IMR-90 (cell line): ENCODE measurements at regions not wholly inside any gene's neighbourhood (a gene's known extent, or its start where the extent isn't known, plus 50 kb on each side); places are given as distances from the start of the nearest gene placed in this dataset.
A peak's percentile ranks its signal among the peaks of the same experiment; 100 is the strongest.

Source experiments
- ATAC-seq: fragments of 200-7000 bp; cut with Tn5 transposase; 2 replicates; pipeline ENCODE4 v1.9.1; 2020; ENCODE audit warnings: low read depth, mild to moderate bottlenecking, moderate library complexity
- BruUV-seq: library from RNA; stranded (reverse); fragments of 400-500 nt; replicated peaks from 2 replicates; lab custom pipeline; 2021; lab: Mats Ljungman, UMichigan
- CTCF ChIA-PET: fragments of 300-600 bp; formaldehyde crosslinking; extraction: SDS; loops from one replicate; lab custom pipeline; 2021; ENCODE audit warnings: antibody characterized with exemption; lab: Yijun Ruan, JAX
- POLR2A ChIA-PET: fragments of 300-600 bp; sonication (Branson Sonifier 250); formaldehyde crosslinking; loops from one replicate; lab custom pipeline; 2022; ENCODE audit warnings: antibody characterized with exemption; ENCODE audit not compliant: unreplicated experiment; lab: Charles Lee
- DNase-seq: peaks from one replicate; pipeline ENCODE4 v3.0.0; 2013
- H2AFZ ChIP-seq: replicated peaks from 2 replicates; pipeline ENCODE3; 2013; ENCODE audit warnings: low read length, mild to moderate bottlenecking; ENCODE audit not compliant: poor library complexity
- H2AK5ac ChIP-seq: 2 replicates; pipeline ENCODE4 v1.6.1; 2013; ENCODE audit warnings: low read depth, low read length, inconsistent platforms
- H2AK9ac ChIP-seq: replicated peaks from 2 replicates; pipeline ENCODE3; 2013; ENCODE audit warnings: mild to moderate bottlenecking, low read depth, low read length, moderate library complexity; ENCODE audit not compliant: poor library complexity
- H2BK120ac ChIP-seq: 2 replicates; pipeline ENCODE4 v1.6.1; 2013; ENCODE audit warnings: low read depth, low read length, inconsistent platforms
- H2BK15ac ChIP-seq: 3 replicates; pipeline ENCODE4 v1.6.1; 2013; ENCODE audit warnings: low read depth, low read length, inconsistent platforms
- H2BK20ac ChIP-seq: 2 replicates; pipeline ENCODE4 v1.6.1; 2013; ENCODE audit warnings: low read depth, mild to moderate bottlenecking, inconsistent platforms, low read length, moderate library complexity
- H2BK5ac ChIP-seq: 2 replicates; pipeline ENCODE4 v1.6.1; 2013; ENCODE audit warnings: mild to moderate bottlenecking, low read depth, low read length, inconsistent platforms; ENCODE audit not compliant: poor library complexity, severe bottlenecking
- H3K14ac ChIP-seq: replicated peaks from 2 replicates; pipeline ENCODE4 v1.6.1; 2013; ENCODE audit warnings: low read depth, low read length, inconsistent platforms
- H3K18ac ChIP-seq: 2 replicates; pipeline ENCODE4 v1.6.1; 2013; ENCODE audit warnings: low read depth, low read length, control low read depth
- H3K23ac ChIP-seq: 2 replicates; pipeline ENCODE4 v1.6.1; 2013; ENCODE audit warnings: low read depth, low read length, inconsistent platforms
- H3K27ac ChIP-seq: 2 replicates; pipeline ENCODE4 v1.5.1; 2013; ENCODE audit warnings: mild to moderate bottlenecking, control low read depth, low read length; ENCODE audit not compliant: insufficient read depth
- H3K27me3 ChIP-seq: 2 replicates; pipeline ENCODE4 v1.6.1; 2013; ENCODE audit warnings: low read length; ENCODE audit not compliant: control insufficient read depth, insufficient read depth
- H3K36me3 ChIP-seq: 2 replicates; pipeline ENCODE4 v1.6.1; 2013; ENCODE audit warnings: low read length, mixed read lengths; ENCODE audit not compliant: control insufficient read depth, insufficient read depth
- H3K4ac ChIP-seq: 2 replicates; pipeline ENCODE4 v1.6.1; 2013; ENCODE audit warnings: low read depth, low read length, inconsistent platforms
- H3K4me1 ChIP-seq: 2 replicates; pipeline ENCODE4 v1.6.1; 2013; ENCODE audit warnings: low read length, mixed read lengths; ENCODE audit not compliant: control insufficient read depth, insufficient read depth
- H3K4me2 ChIP-seq: 2 replicates; pipeline ENCODE4 v1.6.1; 2013; ENCODE audit warnings: low read depth, mild to moderate bottlenecking, control low read depth, low read length, moderate library complexity
- H3K4me3 ChIP-seq: 2 replicates; pipeline ENCODE4 v1.5.1; 2013; ENCODE audit warnings: low read depth, mild to moderate bottlenecking, control low read depth, low read length, moderate library complexity; ENCODE audit not compliant: insufficient read depth
- H3K56ac ChIP-seq: 2 replicates; pipeline ENCODE4 v1.6.1; 2013; ENCODE audit warnings: low read length, inconsistent platforms; ENCODE audit not compliant: insufficient read depth; ENCODE audit errors: extremely low read depth
- H3K79me1 ChIP-seq, 2 experiments: 2 replicates each; pipeline ENCODE4 v1.6.1; 2013; ENCODE audit warnings: low read length in 2 of 2, inconsistent platforms in 1 of 2, low read depth in 1 of 2
- H3K9ac ChIP-seq: 2 replicates; pipeline ENCODE4 v1.6.1; 2013; ENCODE audit warnings: low read depth, low read length, control low read depth
- H3K9me1 ChIP-seq: 2 replicates; pipeline ENCODE4 v1.6.1; 2013; ENCODE audit warnings: low read length, inconsistent platforms; ENCODE audit not compliant: insufficient read depth
- H3K9me3 ChIP-seq: 2 replicates; pipeline ENCODE4 v1.6.1; 2013; ENCODE audit warnings: low read length; ENCODE audit not compliant: control insufficient read depth, insufficient read depth
- H4K20me1 ChIP-seq: 2 replicates; pipeline ENCODE4 v1.6.1; 2013; ENCODE audit warnings: low read length, inconsistent platforms; ENCODE audit not compliant: insufficient read depth
- H4K5ac ChIP-seq: 2 replicates; pipeline ENCODE4 v1.6.1; 2013; ENCODE audit warnings: mild to moderate bottlenecking, low read depth, low read length, control low read depth
- H4K8ac ChIP-seq, 2 experiments: 2 replicates each; pipeline ENCODE4 v1.6.1; 2013; ENCODE audit warnings: low read depth in 2 of 2, low read length in 2 of 2, control low read depth in 1 of 2, inconsistent platforms in 1 of 2
- H4K91ac ChIP-seq: 2 replicates; pipeline ENCODE4 v1.6.1; 2013; ENCODE audit warnings: low read depth, low read length, inconsistent platforms; ENCODE audit not compliant: insufficient read depth
- BHLHE40 ChIP-seq: fragments of 150-350 bp; IDR thresholded peaks from 2 replicates; pipeline ENCODE4 v1.6.1; 2016; ENCODE audit warnings: mild to moderate bottlenecking, low read depth, low read length
- CEBPB ChIP-seq: IDR thresholded peaks from 2 replicates; pipeline ENCODE4 v1.6.1; 2012; ENCODE audit warnings: low read depth, low read length, improper control_type of control experiment
- CHD1 ChIP-seq: IDR thresholded peaks from 2 replicates; pipeline ENCODE4 v1.6.1; 2012; ENCODE audit warnings: low read depth, low read length, improper control_type of control experiment
- RCOR1 ChIP-seq: IDR thresholded peaks from 2 replicates; pipeline ENCODE4 v1.6.1; 2012; ENCODE audit warnings: mild to moderate bottlenecking, low read length, improper control_type of control experiment; ENCODE audit not compliant: insufficient replicate concordance
- RFX5 ChIP-seq: IDR thresholded peaks from 2 replicates; pipeline ENCODE4 v1.8.0; 2012; ENCODE audit warnings: low read depth, mild to moderate bottlenecking, low read length, moderate library complexity
- SMC3 ChIP-seq: fragments of 150-350 bp; IDR thresholded peaks from 2 replicates; pipeline ENCODE4 v1.6.1; 2016; ENCODE audit warnings: low read depth, mild to moderate bottlenecking, antibody characterized with exemption, low read length, moderate library complexity
- USF2 ChIP-seq: fragments of 150-350 bp; IDR thresholded peaks from 2 replicates; pipeline ENCODE4 v1.6.1; 2017; ENCODE audit warnings: mild to moderate bottlenecking, antibody characterized with exemption, low read length, low read depth
- dilution Hi-C: fragments of 300-500 bp; cut with HindIII; formaldehyde crosslinking; loops from one replicate; pipeline ENCODE4 v1.14.3; 2018; ENCODE audit warnings: low sequenced_read_pairs; ENCODE audit not compliant: unreplicated experiment
- in situ Hi-C: fragments of 300-500 bp; cut with MboI; formaldehyde crosslinking; loops from 3 replicates; pipeline ENCODE4 v1.14.3; 2019; ENCODE audit warnings: low sequenced_read_pairs, inconsistent platforms, mixed read lengths
- intact Hi-C: fragments of 100-400 bp; cut with micrococcal nuclease; formaldehyde crosslinking; loops from 2 replicates; pipeline ENCODE4 v1.10.0; 2022

GRCh38 chr2:53033411-53033810, 734.2 kb upstream of the CHAC2 start:
- Histone ChIP-seq H2BK15ac (peak overlapping the region; percentile 91; the same call in 1 of the 3 replicates), H2AK5ac (no peak overlapping the region; the same call in 1 of the 2 replicates), H2BK20ac (peak overlapping the region; percentile 88), H4K8ac (peak overlapping the region; percentile 6 to 85; a peak in 3 of 4 replicates), H2AFZ (peak overlapping the region; percentile 7), H4K5ac (peak overlapping the region; percentile 25), H3K36me3 (no peaks in the 10 kb centered on the region), H2BK120ac (peak overlapping the region; percentile 92), H3K9me1 (no peaks in the 10 kb centered on the region), H3K27ac (peak overlapping the region; percentile 86; the same call in 1 of the 2 replicates), H3K4me1 (peaks cover 8% of the 10 kb centered on the region), H3K79me1 (no peaks in the 10 kb centered on the region), H3K56ac (peak overlapping the region; percentile 50; the same call in 1 of the 2 replicates), H4K91ac (peak overlapping the region; percentile 81; the same call in 1 of the 2 replicates), H3K4me3 (no peak overlapping the region), H2BK5ac (peak overlapping the region; percentile 69), H3K4ac (peak overlapping the region; percentile 82), H3K18ac (peak overlapping the region; percentile 79), H3K23ac (0 out of 2 replicates have a peak overlapping the region, but pooled peaks have one; percentile 52), H4K20me1 (no peaks in the 10 kb centered on the region), H3K9ac (no peak overlapping the region), H3K9me3 (no peaks in the 10 kb centered on the region), H3K14ac (peak overlapping the region; percentile 3), H2AK9ac (no peak overlapping the region), H3K27me3 (no peaks in the 10 kb centered on the region), H3K4me2 (peak overlapping the region; percentile 41; the same call in 1 of the 2 replicates)
- no TSS peak for BruUV-seq
- TF ChIP-seq CHD1 (no peak), RFX5 (no peak), RCOR1 (no peak), BHLHE40 (no peak), CEBPB (no peak), USF2 (no peak), SMC3 (no peak)
- POLR2A ChIA-PET = no interaction called here
- ATAC-seq = peak; percentile 96
- in situ Hi-C loops (no loop called here), dilution Hi-C loops (no loop called here), intact Hi-C loops (no loop called here)
- DNase-seq = peak; percentile 81
- CTCF ChIA-PET = no interaction called here
